HepG2 (cell line): ENCODE measurements at regions not wholly inside any gene's neighbourhood (a gene's known extent, or its start where the extent isn't known, plus 50 kb on each side); places are given as distances from the start of the nearest gene placed in this dataset.

ENCODE experiments used
- E2F1 ChIP-seq: sonication (generic); formaldehyde crosslinking; IDR thresholded peaks from 2 replicates; pipeline ENCODE4 v1.5.0; 2020; ENCODE audit warnings: missing genetic modification reagents
- EP300 ChIP-seq, 3 experiments: sonication (generic) in 1 of 3; formaldehyde crosslinking in 1 of 3; IDR thresholded peaks; 2 replicates each; pipeline versions ENCODE4 v1.5.1 to v1.6.1; 2011 to 2020; ENCODE audit warnings: low read depth in 2 of 3, low read length in 2 of 3, borderline replicate concordance in 1 of 3, improper control_type of control experiment in 1 of 3, mild to moderate bottlenecking in 1 of 3, missing genetic modification reagents in 1 of 3, moderate library complexity in 1 of 3
- EZH2 ChIP-seq: conservative IDR thresholded peaks from 2 replicates; pipeline ENCODE4 v1.6.1; 2012; ENCODE audit warnings: mild to moderate bottlenecking, low read depth, low read length, moderate library complexity
- POLR2A ChIP-seq, 2 experiments: IDR thresholded peaks; 2 replicates each; pipeline ENCODE4 v1.6.1; 2011; ENCODE audit warnings: low read depth in 2 of 2, low read length in 2 of 2, mild to moderate bottlenecking in 1 of 2, moderate library complexity in 1 of 2; ENCODE audit not compliant: insufficient read depth in 1 of 2
- RAD21 ChIP-seq: fragments of 450-650 bp; formaldehyde crosslinking; IDR thresholded peaks from 2 replicates; pipeline ENCODE4 v1.5.0; 2020; ENCODE audit warnings: mild to moderate bottlenecking
- RNF2 ChIP-seq: fragments of 450-650 bp; conservative IDR thresholded peaks from 2 replicates; pipeline ENCODE4 v1.6.1; 2016; ENCODE audit warnings: low read depth
- ZNF12 ChIP-seq: sonication (generic); formaldehyde crosslinking; IDR thresholded peaks from 2 replicates; pipeline ENCODE4 v1.5.0; 2020; ENCODE audit warnings: missing genetic modification reagents
- ZNF432 ChIP-seq: sonication (generic); formaldehyde crosslinking; IDR thresholded peaks from 2 replicates; pipeline ENCODE4 v1.5.0; 2020; ENCODE audit warnings: missing genetic modification reagents, mild to moderate bottlenecking, borderline replicate concordance
- ZNF44 ChIP-seq: sonication (generic); formaldehyde crosslinking; IDR thresholded peaks from 2 replicates; pipeline ENCODE4 v1.5.1; 2020; ENCODE audit warnings: mild to moderate bottlenecking, missing genetic modification reagents
- ZNF510 ChIP-seq: sonication (generic); formaldehyde crosslinking; IDR thresholded peaks from 2 replicates; pipeline ENCODE4 v1.4.0; 2020; ENCODE audit warnings: low read depth, mild to moderate bottlenecking, missing genetic modification reagents
- ZSCAN29 ChIP-seq: sonication (generic); formaldehyde crosslinking; conservative IDR thresholded peaks from 2 replicates; pipeline ENCODE4 v1.4.0; 2020; ENCODE audit warnings: mild to moderate bottlenecking, missing genetic modification reagents
- TF ChIP-seq, protein P1 (sequence below): sonication (generic); formaldehyde crosslinking; IDR thresholded peaks from 2 replicates; pipeline ENCODE4 v1.8.0; 2022; ENCODE audit warnings: mild to moderate bottlenecking, missing genetic modification reagents; ENCODE audit not compliant: insufficient replicate concordance
- TF ChIP-seq, protein P2 (sequence below): sonication (generic); formaldehyde crosslinking; IDR thresholded peaks from 2 replicates; pipeline ENCODE4 v1.5.0; 2020; ENCODE audit warnings: mild to moderate bottlenecking, missing genetic modification reagents, moderate library complexity
- TF ChIP-seq, protein P3 (sequence below): sonication (generic); formaldehyde crosslinking; IDR thresholded peaks from 2 replicates; pipeline ENCODE4 v1.4.0; 2020; ENCODE audit warnings: mild to moderate bottlenecking, missing genetic modification reagents

DNA sequence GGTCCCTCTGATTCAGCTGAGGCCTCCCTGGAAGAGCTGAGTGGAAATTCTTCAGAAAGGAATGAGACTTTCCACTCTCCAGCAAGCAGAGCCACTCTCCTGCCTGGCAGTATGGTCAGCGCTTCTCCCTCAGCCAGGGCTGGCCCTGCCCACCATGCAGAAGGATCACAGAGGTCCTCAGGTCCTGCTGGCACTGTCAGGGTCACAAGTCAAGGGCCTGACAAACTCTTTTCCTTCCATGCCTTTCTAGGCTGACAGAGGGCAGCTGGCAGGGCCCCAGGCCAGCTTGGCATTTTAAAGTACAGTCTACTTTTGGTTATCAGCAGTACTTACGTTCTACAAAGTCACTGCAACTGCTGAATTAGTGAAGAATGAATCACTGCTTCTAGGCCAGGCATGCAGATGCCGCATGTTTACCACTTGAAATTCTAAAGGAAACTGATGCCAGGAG is 119.3 kb upstream of the FRMD4A start:
- TF ChIP-seq POLR2A (IDR thresholded peaks at IDR 0.05; ENCODE audit: insufficient read depth in 1 of 2, low read depth in 2 of 2, low read length in 2 of 2) = no peak
- TF ChIP-seq EP300 (IDR thresholded peaks at IDR 0.05; ENCODE audit: low read depth in 2 of 2, low read length in 2 of 2) = no peak
- TF ChIP-seq EP300 (CRISPR knock-in tag; IDR thresholded peaks at IDR 0.05; ENCODE audit: borderline replicate concordance) = no peak
- no peak for TF ChIP-seq E2F1 (CRISPR knock-in tag)
- TF ChIP-seq, protein P1, sequence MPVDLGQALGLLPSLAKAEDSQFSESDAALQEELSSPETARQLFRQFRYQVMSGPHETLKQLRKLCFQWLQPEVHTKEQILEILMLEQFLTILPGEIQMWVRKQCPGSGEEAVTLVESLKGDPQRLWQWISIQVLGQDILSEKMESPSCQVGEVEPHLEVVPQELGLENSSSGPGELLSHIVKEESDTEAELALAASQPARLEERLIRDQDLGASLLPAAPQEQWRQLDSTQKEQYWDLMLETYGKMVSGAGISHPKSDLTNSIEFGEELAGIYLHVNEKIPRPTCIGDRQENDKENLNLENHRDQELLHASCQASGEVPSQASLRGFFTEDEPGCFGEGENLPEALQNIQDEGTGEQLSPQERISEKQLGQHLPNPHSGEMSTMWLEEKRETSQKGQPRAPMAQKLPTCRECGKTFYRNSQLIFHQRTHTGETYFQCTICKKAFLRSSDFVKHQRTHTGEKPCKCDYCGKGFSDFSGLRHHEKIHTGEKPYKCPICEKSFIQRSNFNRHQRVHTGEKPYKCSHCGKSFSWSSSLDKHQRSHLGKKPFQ (CRISPR knock-in tag) = no peak
- no peak for TF ChIP-seq EZH2
- TF ChIP-seq ZNF44 = no peak
- no peak for TF ChIP-seq RAD21 (CRISPR knock-in tag)
- no peak for TF ChIP-seq RNF2
- TF ChIP-seq ZNF510 (CRISPR knock-in tag) = no peak
- no peak for TF ChIP-seq ZNF12 (CRISPR knock-in tag)
- TF ChIP-seq, protein P2, sequence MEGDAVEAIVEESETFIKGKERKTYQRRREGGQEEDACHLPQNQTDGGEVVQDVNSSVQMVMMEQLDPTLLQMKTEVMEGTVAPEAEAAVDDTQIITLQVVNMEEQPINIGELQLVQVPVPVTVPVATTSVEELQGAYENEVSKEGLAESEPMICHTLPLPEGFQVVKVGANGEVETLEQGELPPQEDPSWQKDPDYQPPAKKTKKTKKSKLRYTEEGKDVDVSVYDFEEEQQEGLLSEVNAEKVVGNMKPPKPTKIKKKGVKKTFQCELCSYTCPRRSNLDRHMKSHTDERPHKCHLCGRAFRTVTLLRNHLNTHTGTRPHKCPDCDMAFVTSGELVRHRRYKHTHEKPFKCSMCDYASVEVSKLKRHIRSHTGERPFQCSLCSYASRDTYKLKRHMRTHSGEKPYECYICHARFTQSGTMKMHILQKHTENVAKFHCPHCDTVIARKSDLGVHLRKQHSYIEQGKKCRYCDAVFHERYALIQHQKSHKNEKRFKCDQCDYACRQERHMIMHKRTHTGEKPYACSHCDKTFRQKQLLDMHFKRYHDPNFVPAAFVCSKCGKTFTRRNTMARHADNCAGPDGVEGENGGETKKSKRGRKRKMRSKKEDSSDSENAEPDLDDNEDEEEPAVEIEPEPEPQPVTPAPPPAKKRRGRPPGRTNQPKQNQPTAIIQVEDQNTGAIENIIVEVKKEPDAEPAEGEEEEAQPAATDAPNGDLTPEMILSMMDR (CRISPR knock-in tag) = no peak
- no peak for TF ChIP-seq ZNF432 (CRISPR knock-in tag)
- no peak for TF ChIP-seq ZSCAN29
- TF ChIP-seq, protein P3, sequence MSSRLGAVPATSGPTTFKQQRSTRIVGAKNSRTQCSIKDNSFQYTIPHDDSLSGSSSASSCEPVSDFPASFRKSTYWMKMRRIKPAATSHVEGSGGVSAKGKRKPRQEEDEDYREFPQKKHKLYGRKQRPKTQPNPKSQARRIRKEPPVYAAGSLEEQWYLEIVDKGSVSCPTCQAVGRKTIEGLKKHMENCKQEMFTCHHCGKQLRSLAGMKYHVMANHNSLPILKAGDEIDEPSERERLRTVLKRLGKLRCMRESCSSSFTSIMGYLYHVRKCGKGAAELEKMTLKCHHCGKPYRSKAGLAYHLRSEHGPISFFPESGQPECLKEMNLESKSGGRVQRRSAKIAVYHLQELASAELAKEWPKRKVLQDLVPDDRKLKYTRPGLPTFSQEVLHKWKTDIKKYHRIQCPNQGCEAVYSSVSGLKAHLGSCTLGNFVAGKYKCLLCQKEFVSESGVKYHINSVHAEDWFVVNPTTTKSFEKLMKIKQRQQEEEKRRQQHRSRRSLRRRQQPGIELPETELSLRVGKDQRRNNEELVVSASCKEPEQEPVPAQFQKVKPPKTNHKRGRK (CRISPR knock-in tag) = no peak
